OCI-LY3 (cell line): ENCODE measurements at regions not wholly inside any gene's neighbourhood (a gene's known extent, or its start where the extent isn't known, plus 50 kb on each side); places are given as distances from the start of the nearest gene placed in this dataset.
"Not testable (repeated sequence)": the region's sequence is repeated elsewhere in the genome, so short reads cannot be mapped to it uniquely, and the experiment has no call there.

ENCODE experiments used
- H2AFZ ChIP-seq: fragments of 200-600, 300-600 bp; shearing (Covaris generic); 2 replicates; pipeline ENCODE4 v1.6.0; 2014; ENCODE audit warnings: antibody characterized with exemption, low read depth, low read length
- H3K27ac ChIP-seq: fragments of 200-600, 300-600 bp; sonication (generic); 2 replicates; pipeline ENCODE4 v1.5.1; 2014; ENCODE audit warnings: mild to moderate bottlenecking, low read length, moderate library complexity, mixed read lengths
- H3K27me3 ChIP-seq: fragments of 200-600, 300-600 bp; sonication (generic); 2 replicates; pipeline ENCODE4 v1.6.1; 2014; ENCODE audit warnings: low read depth, low read length, mixed read lengths
- H3K36me3 ChIP-seq: fragments of 200-600, 300-600 bp; sonication (generic); replicated peaks from 2 replicates; pipeline ENCODE3; 2014; ENCODE audit warnings: low read depth, low read length, mixed read lengths
- H3K4me1 ChIP-seq: fragments of 300-600, 200-600 bp; sonication (generic); 2 replicates; pipeline ENCODE4 v1.6.1; 2014; ENCODE audit warnings: low read length, mixed read lengths
- H3K4me2 ChIP-seq: fragments of 200-600, 300-600 bp; sonication (generic); 2 replicates; pipeline ENCODE4 v1.6.1; 2014; ENCODE audit warnings: low read length, mixed read lengths
- H3K4me3 ChIP-seq: fragments of 300-600, 200-600 bp; sonication (generic); 2 replicates; pipeline ENCODE4 v1.5.1; 2014; ENCODE audit warnings: antibody characterized with exemption, mild to moderate bottlenecking, low read length, moderate library complexity
- H3K79me2 ChIP-seq: fragments of 300-600, 200-600 bp; shearing (Covaris generic); 2 replicates; pipeline ENCODE4 v1.6.1; 2014; ENCODE audit warnings: mild to moderate bottlenecking, low read length, mixed read lengths
- H3K9ac ChIP-seq: fragments of 300-600, 200-600 bp; shearing (Covaris generic); 2 replicates; pipeline ENCODE4 v1.6.0; 2014; ENCODE audit warnings: mild to moderate bottlenecking, low read length, moderate library complexity
- H3K9me3 ChIP-seq: fragments of 200-600, 300-600 bp; shearing (Covaris generic); 2 replicates; pipeline ENCODE4 v1.6.1; 2014; ENCODE audit warnings: low read length, mixed read lengths; ENCODE audit not compliant: insufficient read depth
- H4K20me1 ChIP-seq: fragments of 200-600, 300-600 bp; sonication (generic); 2 replicates; pipeline ENCODE4 v1.6.1; 2016; ENCODE audit warnings: low read length, mixed read lengths; ENCODE audit not compliant: insufficient read depth

DNA sequence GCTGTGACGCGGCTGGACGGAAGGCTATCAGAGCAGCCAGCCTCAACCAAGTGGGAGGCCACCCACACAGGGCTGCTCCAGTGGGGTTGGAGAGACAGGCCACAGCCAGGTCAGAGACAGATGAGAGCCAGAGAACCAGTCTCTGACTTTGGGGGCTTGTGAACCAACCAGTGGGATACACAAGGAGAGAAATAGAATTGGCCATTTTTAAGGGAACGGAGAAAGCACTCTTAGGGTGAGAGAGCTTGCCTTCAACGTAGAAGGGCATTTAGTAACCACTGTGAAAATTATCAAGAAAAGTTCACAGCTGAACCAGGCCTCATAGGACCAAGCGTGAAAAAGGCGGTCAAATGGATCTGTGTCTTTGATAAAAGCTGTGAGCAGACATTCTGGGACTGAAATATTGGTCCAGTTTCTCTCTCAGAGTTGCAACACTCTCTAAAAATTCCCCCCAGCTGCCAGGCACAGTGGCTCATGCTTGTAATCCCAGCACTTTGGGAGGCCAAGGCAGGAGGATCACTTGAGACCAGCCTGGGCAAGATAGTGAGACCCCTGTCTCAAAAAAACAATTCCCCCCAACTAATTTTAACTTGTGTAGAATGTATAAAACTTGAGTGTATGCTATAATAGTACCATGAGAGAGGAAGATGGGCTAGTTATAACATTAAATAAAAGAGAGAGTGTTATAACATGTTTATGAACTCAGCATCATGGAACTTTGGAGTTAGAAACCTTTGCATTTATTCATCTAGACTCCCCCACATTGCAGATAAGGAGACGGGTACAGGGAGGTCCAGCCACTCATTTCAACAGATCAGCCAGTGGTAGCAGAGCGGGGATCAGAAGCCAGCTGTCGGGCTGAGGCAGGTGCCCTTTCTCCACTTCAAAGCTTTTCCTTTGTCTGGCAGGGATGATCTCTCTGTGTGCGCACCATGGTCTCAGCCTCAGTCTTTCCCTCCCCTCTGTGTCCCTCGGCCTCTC lies 132.2 kb downstream of the NPIPB11 start:
- H3K9me3 ChIP-seq, H4K20me1 ChIP-seq, H3K27ac ChIP-seq, H3K79me2 ChIP-seq, H3K4me2 ChIP-seq, H3K36me3 ChIP-seq, H3K4me3 ChIP-seq, H2AFZ ChIP-seq, H3K4me1 ChIP-seq, H3K27me3 ChIP-seq, H3K9ac ChIP-seq: not testable (repeated sequence)

DNA sequence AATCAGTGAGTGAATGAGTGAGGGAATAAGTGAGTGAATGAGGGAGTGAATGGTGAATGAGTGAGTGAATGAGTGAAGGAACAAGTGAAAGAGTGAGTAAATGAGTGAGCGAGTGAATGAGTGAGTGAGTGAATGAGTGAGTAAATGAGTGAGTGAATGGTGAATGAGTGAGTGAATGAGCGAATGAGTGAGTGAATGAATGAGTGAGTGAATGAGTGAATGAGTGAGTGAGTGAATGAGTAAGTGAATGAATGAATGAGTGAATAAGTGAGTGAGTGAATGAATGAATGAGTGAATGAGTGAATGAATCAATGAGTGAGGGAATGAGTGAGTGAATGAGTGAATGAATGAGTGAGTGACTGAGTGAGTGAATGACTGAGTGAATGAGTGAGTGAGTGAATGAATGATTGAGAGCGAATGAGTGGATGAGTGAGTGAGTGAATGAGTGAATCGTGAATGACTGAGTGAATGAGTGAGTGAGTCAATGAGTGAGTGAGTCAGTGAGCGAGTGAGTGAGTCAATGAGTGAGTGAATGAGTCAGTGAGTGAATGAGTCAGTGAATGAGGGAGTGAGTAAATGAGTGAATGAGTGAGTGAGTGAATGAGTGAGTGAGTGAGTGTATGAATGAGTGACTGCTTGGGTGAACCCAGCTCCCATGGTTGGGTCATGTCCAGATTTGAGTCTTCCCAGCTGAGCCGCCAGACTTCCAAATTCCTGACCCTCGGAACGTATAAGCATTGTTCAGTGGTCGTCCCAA lies 133.0 kb downstream of the NPIPB11 start:
- not testable (repeated sequence) for H3K4me3 ChIP-seq, H3K27me3 ChIP-seq, H3K36me3 ChIP-seq, H3K4me2 ChIP-seq, H4K20me1 ChIP-seq, H3K9me3 ChIP-seq, H3K79me2 ChIP-seq, H2AFZ ChIP-seq, H3K9ac ChIP-seq, H3K4me1 ChIP-seq, H3K27ac ChIP-seq

DNA sequence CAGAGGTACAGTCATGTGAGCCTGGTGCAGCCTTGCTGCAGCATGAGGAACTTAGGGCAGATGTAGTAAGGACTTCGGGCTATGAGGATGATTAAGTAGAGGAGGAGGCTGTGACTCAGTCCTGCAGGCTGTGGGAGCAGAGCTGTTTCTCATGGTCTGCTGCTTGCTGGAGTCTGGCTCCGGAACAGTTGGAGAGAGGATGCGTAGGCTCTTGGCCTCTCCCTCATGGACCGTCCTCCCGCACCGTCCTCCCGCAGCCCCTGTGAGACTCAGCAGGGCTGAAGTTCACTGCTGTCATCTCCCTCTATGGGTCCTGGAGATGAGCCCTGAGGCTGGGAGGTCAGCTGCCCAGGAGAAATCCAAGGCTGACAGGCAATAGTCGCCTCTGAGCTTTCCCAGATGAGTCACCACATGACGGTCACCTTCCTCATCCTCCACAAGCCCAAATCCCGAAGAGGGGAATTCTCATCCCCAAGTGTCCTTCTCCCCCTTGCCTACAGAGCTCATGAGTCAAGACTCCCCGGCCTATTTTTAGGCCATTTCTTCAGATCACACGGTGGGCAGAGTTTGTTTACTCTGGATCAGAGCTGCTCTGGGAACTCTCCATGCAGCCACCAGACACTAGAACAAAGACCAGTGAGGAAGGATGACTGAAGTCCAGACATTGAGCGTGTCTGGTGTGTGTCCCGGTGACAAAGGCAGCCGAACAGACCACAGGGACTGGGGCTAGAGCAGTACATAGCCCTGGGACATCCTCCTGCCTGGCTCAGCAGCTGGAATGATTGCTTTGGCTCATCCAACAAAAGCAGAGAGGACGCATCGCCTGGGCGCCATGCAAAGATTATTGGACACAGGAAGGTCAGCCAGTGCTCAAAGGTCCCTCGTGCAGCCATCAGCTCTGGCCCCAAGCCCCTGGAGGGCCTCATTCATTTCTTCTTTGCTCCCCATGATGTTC lies 134.5 kb downstream of the NPIPB11 start:
- not testable (repeated sequence) for H3K4me3 ChIP-seq, H4K20me1 ChIP-seq, H2AFZ ChIP-seq, H3K4me2 ChIP-seq, H3K9ac ChIP-seq, H3K9me3 ChIP-seq, H3K4me1 ChIP-seq, H3K27me3 ChIP-seq, H3K79me2 ChIP-seq, H3K27ac ChIP-seq, H3K36me3 ChIP-seq

DNA sequence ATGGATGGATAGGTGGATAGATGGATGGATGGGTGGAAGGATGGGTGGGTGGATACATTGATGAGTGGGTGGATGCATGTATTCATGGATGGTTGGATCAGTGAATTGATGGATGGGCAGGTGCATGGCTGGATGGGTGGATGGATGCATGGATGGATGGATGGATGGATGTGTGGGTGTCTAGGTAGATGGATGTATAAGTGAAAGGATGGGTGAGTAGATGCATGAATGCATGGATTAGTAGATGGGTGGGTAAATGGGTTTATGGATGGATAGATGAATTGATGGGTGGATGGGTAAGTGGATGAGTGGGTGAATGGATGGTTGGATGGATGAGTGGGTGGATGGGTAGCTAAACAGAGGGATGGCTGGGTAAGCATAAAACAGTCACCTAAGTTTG lies 135.6 kb downstream of the NPIPB11 start:
- not testable (repeated sequence) for H4K20me1 ChIP-seq, H3K36me3 ChIP-seq, H3K79me2 ChIP-seq, H3K4me3 ChIP-seq, H3K4me2 ChIP-seq, H3K27ac ChIP-seq, H3K9ac ChIP-seq, H3K27me3 ChIP-seq, H3K4me1 ChIP-seq, H2AFZ ChIP-seq, H3K9me3 ChIP-seq

DNA sequence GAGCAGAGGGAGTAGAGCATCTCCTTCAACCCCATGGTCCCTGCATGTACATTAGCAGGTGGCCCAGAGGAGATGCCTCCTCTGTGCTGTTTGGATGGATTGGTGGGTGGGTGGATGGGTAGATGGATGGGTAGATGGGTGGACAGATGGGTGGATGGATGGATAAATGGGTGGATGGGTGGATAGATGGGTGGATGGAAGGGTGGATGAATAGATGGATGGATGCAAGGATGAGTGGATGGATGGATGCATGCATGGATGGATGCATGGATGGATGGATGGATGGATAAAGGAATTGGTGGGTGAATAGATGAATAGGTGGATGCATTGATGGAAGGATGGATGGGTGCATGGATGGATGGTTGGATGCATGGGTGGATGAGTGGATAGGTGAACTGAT lies 136.5 kb downstream of the NPIPB11 start:
- not testable (repeated sequence) for H2AFZ ChIP-seq, H3K79me2 ChIP-seq, H3K9me3 ChIP-seq, H3K9ac ChIP-seq, H3K27me3 ChIP-seq, H4K20me1 ChIP-seq, H3K27ac ChIP-seq, H3K36me3 ChIP-seq, H3K4me2 ChIP-seq, H3K4me1 ChIP-seq, H3K4me3 ChIP-seq

DNA sequence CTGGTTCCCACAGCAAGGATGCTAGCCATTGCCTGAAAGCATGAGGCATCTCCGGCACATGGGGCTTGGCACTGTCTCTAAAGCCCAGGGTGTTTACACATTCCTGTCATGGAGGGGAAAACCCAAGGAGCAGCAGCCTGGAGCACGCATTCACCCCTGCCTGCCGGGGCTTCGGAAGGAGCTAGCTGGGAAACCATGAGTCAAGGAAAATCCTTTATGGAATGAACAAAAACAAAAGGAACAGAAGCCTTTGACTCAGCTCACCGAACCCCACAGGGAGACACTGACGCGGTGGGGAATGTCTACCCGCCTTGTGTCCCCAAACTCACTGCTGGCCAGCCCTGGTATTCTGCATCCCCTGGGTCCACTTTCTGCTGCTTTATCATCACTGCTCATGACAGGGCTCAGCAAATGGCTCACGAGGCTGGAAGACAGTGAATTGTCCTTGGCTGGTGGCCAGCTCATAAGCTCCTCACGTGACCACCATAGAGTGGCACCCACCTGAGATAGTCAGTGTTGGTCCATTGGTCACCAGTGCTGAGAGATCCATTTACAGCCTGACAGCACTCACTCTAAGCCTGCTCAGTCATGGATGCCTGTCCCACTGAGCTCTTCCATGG lies 137.2 kb downstream of the NPIPB11 start:
- H3K27me3 ChIP-seq, H3K4me2 ChIP-seq, H3K4me3 ChIP-seq, H3K27ac ChIP-seq, H2AFZ ChIP-seq, H3K4me1 ChIP-seq, H3K9me3 ChIP-seq, H3K9ac ChIP-seq, H3K36me3 ChIP-seq, H4K20me1 ChIP-seq, H3K79me2 ChIP-seq: not testable (repeated sequence)

DNA sequence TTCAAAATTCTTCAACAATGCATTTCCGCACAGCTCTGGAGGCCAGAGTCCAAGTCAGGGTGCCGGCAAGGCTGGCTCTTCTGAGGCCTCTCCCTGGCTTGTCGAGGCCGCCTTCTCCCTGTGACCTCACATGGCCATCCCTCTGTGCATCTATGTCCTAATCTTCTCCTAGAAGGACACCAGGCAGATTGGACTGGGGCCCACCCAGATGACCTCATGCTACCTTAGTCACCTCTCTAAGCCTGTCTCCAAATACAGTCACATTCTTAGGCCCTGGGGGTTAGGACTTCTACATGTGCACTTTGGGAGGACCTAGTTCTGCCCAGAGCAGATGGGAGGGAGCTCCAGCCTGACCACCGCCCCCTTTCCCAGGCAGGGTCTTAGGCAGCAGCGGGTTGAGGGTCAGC lies 137.7 kb downstream of the NPIPB11 start:
- not testable (repeated sequence) for H3K4me2 ChIP-seq, H3K36me3 ChIP-seq, H2AFZ ChIP-seq, H3K9me3 ChIP-seq, H3K4me3 ChIP-seq, H3K4me1 ChIP-seq, H4K20me1 ChIP-seq, H3K27me3 ChIP-seq, H3K79me2 ChIP-seq, H3K27ac ChIP-seq, H3K9ac ChIP-seq

DNA sequence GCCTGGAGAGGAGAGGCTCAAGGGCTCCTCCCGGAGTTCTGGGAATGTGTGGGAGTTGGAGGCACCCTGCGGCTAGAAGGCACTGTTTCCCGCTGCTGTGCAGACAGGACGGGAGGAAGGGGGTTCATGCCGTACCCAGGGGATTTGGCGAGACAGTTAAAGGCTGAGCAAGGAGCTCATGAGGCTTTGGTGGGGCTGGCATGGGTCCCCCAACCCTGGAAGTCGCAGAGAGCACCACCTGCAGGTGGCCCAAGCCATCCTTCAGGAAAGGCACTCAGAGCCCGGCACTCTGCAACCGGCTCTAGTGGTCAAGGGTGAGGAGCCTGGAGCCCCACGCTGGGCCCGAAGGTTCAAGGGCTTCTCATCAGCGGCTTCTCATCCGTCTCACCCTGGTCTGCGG lies 138.2 kb downstream of the NPIPB11 start:
- not testable (repeated sequence) for H2AFZ ChIP-seq, H3K4me1 ChIP-seq, H3K9ac ChIP-seq, H3K9me3 ChIP-seq, H3K27me3 ChIP-seq, H3K4me2 ChIP-seq, H3K4me3 ChIP-seq, H3K27ac ChIP-seq, H3K79me2 ChIP-seq, H3K36me3 ChIP-seq, H4K20me1 ChIP-seq

DNA sequence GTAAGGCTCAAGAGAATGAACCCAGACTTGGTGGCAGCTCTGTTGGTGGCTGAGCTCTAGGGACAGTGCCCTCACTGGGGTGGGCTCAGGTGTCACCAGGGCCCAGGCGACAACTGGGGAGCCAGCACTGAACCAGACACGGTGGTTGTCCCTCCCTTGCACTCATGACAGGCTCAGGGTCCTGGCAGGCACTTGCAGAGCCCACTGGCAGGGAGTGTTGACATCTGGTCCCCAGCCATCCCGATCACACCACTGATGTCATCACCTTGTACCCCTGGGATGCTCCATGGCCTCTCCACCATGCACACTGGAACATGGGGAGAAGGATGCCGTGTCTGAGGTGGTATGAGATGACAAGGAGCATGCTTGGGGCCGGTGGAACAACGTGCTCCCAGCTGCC lies 138.6 kb downstream of the NPIPB11 start:
- not testable (repeated sequence) for H3K9ac ChIP-seq, H3K9me3 ChIP-seq, H3K4me3 ChIP-seq, H2AFZ ChIP-seq, H3K4me2 ChIP-seq, H4K20me1 ChIP-seq, H3K27ac ChIP-seq, H3K36me3 ChIP-seq, H3K4me1 ChIP-seq, H3K27me3 ChIP-seq, H3K79me2 ChIP-seq
